Uterus (tissue), 2 donors: ENCODE measurements at regions not wholly inside any gene's neighbourhood (a gene's known extent, or its start where the extent isn't known, plus 50 kb on each side); places are given as distances from the start of the nearest gene placed in this dataset.

Source experiments
- POLR2A ChIP-seq, 2 donors: fragments of 450-650 bp; IDR thresholded peaks; one replicate each; pipeline ENCODE4 v1.6.1; 2016; ENCODE audit warnings: antibody characterized with exemption in 2 of 2, mild to moderate bottlenecking in 1 of 2, moderate library complexity in 1 of 2
- TF ChIP-seq, protein P1 (sequence below), 4 experiments: fragments of 200-600 bp in 2 of 4; fragments of 450-650 bp in 2 of 4; sonication (generic) in 2 of 4; IDR thresholded peaks; one replicate each; pipeline ENCODE4 v1.5.1; 2016 to 2019; ENCODE audit warnings: antibody characterized with exemption in 4 of 4, mild to moderate bottlenecking in 2 of 4, moderate library complexity in 1 of 4

DNA sequence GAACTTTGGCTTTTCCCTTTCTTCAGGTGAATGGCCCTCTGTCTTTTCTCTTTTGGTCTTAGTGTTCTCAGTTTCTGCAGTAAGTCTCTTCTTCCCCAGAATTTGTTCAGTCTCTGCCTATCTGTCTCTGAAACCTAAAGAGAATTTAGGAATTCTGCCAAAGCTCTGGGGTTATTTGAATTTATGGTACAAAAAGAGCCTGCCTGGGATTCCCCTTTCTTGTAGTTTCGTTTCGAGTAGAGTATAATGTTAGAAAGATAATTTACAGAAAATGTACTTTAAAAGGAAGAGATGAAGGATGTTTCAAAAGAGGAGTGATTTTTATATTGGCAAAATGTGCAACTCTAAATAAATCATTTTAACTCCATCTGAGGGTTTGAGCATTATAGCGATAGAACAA, 247.4 kb upstream of the SATB1 start:
- TF ChIP-seq, protein P1, sequence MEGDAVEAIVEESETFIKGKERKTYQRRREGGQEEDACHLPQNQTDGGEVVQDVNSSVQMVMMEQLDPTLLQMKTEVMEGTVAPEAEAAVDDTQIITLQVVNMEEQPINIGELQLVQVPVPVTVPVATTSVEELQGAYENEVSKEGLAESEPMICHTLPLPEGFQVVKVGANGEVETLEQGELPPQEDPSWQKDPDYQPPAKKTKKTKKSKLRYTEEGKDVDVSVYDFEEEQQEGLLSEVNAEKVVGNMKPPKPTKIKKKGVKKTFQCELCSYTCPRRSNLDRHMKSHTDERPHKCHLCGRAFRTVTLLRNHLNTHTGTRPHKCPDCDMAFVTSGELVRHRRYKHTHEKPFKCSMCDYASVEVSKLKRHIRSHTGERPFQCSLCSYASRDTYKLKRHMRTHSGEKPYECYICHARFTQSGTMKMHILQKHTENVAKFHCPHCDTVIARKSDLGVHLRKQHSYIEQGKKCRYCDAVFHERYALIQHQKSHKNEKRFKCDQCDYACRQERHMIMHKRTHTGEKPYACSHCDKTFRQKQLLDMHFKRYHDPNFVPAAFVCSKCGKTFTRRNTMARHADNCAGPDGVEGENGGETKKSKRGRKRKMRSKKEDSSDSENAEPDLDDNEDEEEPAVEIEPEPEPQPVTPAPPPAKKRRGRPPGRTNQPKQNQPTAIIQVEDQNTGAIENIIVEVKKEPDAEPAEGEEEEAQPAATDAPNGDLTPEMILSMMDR (IDR thresholded peaks at IDR 0.05) = no peak
- TF ChIP-seq POLR2A (IDR thresholded peaks at IDR 0.05) = no peak
